IMR-90 (cell line): ENCODE measurements at regions not wholly inside any gene's neighbourhood (a gene's known extent, or its start where the extent isn't known, plus 50 kb on each side); places are given as distances from the start of the nearest gene placed in this dataset.

Experiments used
- ATAC-seq: fragments of 200-7000 bp; cut with Tn5 transposase; 2 replicates; pipeline ENCODE4 v1.9.1; 2020; ENCODE audit warnings: low read depth, mild to moderate bottlenecking, moderate library complexity
- BruUV-seq: library from RNA; stranded (reverse); fragments of 400-500 nt; replicated peaks from 2 replicates; lab custom pipeline; 2021; lab: Mats Ljungman, UMichigan
- CTCF ChIA-PET: fragments of 300-600 bp; formaldehyde crosslinking; extraction: SDS; loops from one replicate; lab custom pipeline; 2021; ENCODE audit warnings: antibody characterized with exemption; lab: Yijun Ruan, JAX
- POLR2A ChIA-PET: fragments of 300-600 bp; sonication (Branson Sonifier 250); formaldehyde crosslinking; loops from one replicate; lab custom pipeline; 2022; ENCODE audit warnings: antibody characterized with exemption; ENCODE audit not compliant: unreplicated experiment; lab: Charles Lee
- DNase-seq: peaks from one replicate; pipeline ENCODE4 v3.0.0; 2013
- H2AFZ ChIP-seq: replicated peaks from 2 replicates; pipeline ENCODE3; 2013; ENCODE audit warnings: low read length, mild to moderate bottlenecking; ENCODE audit not compliant: poor library complexity
- H2AK5ac ChIP-seq: 2 replicates; pipeline ENCODE4 v1.6.1; 2013; ENCODE audit warnings: low read depth, low read length, inconsistent platforms
- H2AK9ac ChIP-seq: replicated peaks from 2 replicates; pipeline ENCODE3; 2013; ENCODE audit warnings: mild to moderate bottlenecking, low read depth, low read length, moderate library complexity; ENCODE audit not compliant: poor library complexity
- H2BK120ac ChIP-seq: 2 replicates; pipeline ENCODE4 v1.6.1; 2013; ENCODE audit warnings: low read depth, low read length, inconsistent platforms
- H2BK15ac ChIP-seq: 3 replicates; pipeline ENCODE4 v1.6.1; 2013; ENCODE audit warnings: low read depth, low read length, inconsistent platforms
- H2BK20ac ChIP-seq: 2 replicates; pipeline ENCODE4 v1.6.1; 2013; ENCODE audit warnings: low read depth, mild to moderate bottlenecking, inconsistent platforms, low read length, moderate library complexity
- H2BK5ac ChIP-seq: 2 replicates; pipeline ENCODE4 v1.6.1; 2013; ENCODE audit warnings: mild to moderate bottlenecking, low read depth, low read length, inconsistent platforms; ENCODE audit not compliant: poor library complexity, severe bottlenecking
- H3K14ac ChIP-seq: replicated peaks from 2 replicates; pipeline ENCODE4 v1.6.1; 2013; ENCODE audit warnings: low read depth, low read length, inconsistent platforms
- H3K18ac ChIP-seq: 2 replicates; pipeline ENCODE4 v1.6.1; 2013; ENCODE audit warnings: low read depth, low read length, control low read depth
- H3K23ac ChIP-seq: 2 replicates; pipeline ENCODE4 v1.6.1; 2013; ENCODE audit warnings: low read depth, low read length, inconsistent platforms
- H3K27ac ChIP-seq: 2 replicates; pipeline ENCODE4 v1.5.1; 2013; ENCODE audit warnings: mild to moderate bottlenecking, control low read depth, low read length; ENCODE audit not compliant: insufficient read depth
- H3K27me3 ChIP-seq: 2 replicates; pipeline ENCODE4 v1.6.1; 2013; ENCODE audit warnings: low read length; ENCODE audit not compliant: control insufficient read depth, insufficient read depth
- H3K36me3 ChIP-seq: 2 replicates; pipeline ENCODE4 v1.6.1; 2013; ENCODE audit warnings: low read length, mixed read lengths; ENCODE audit not compliant: control insufficient read depth, insufficient read depth
- H3K4ac ChIP-seq: 2 replicates; pipeline ENCODE4 v1.6.1; 2013; ENCODE audit warnings: low read depth, low read length, inconsistent platforms
- H3K4me1 ChIP-seq: 2 replicates; pipeline ENCODE4 v1.6.1; 2013; ENCODE audit warnings: low read length, mixed read lengths; ENCODE audit not compliant: control insufficient read depth, insufficient read depth
- H3K4me2 ChIP-seq: 2 replicates; pipeline ENCODE4 v1.6.1; 2013; ENCODE audit warnings: low read depth, mild to moderate bottlenecking, control low read depth, low read length, moderate library complexity
- H3K4me3 ChIP-seq: 2 replicates; pipeline ENCODE4 v1.5.1; 2013; ENCODE audit warnings: low read depth, mild to moderate bottlenecking, control low read depth, low read length, moderate library complexity; ENCODE audit not compliant: insufficient read depth
- H3K56ac ChIP-seq: 2 replicates; pipeline ENCODE4 v1.6.1; 2013; ENCODE audit warnings: low read length, inconsistent platforms; ENCODE audit not compliant: insufficient read depth; ENCODE audit errors: extremely low read depth
- H3K79me1 ChIP-seq, 2 experiments: 2 replicates each; pipeline ENCODE4 v1.6.1; 2013; ENCODE audit warnings: low read length in 2 of 2, inconsistent platforms in 1 of 2, low read depth in 1 of 2
- H3K9ac ChIP-seq: 2 replicates; pipeline ENCODE4 v1.6.1; 2013; ENCODE audit warnings: low read depth, low read length, control low read depth
- H3K9me1 ChIP-seq: 2 replicates; pipeline ENCODE4 v1.6.1; 2013; ENCODE audit warnings: low read length, inconsistent platforms; ENCODE audit not compliant: insufficient read depth
- H3K9me3 ChIP-seq: 2 replicates; pipeline ENCODE4 v1.6.1; 2013; ENCODE audit warnings: low read length; ENCODE audit not compliant: control insufficient read depth, insufficient read depth
- H4K20me1 ChIP-seq: 2 replicates; pipeline ENCODE4 v1.6.1; 2013; ENCODE audit warnings: low read length, inconsistent platforms; ENCODE audit not compliant: insufficient read depth
- H4K5ac ChIP-seq: 2 replicates; pipeline ENCODE4 v1.6.1; 2013; ENCODE audit warnings: mild to moderate bottlenecking, low read depth, low read length, control low read depth
- H4K8ac ChIP-seq, 2 experiments: 2 replicates each; pipeline ENCODE4 v1.6.1; 2013; ENCODE audit warnings: low read depth in 2 of 2, low read length in 2 of 2, control low read depth in 1 of 2, inconsistent platforms in 1 of 2
- H4K91ac ChIP-seq: 2 replicates; pipeline ENCODE4 v1.6.1; 2013; ENCODE audit warnings: low read depth, low read length, inconsistent platforms; ENCODE audit not compliant: insufficient read depth
- BHLHE40 ChIP-seq: fragments of 150-350 bp; IDR thresholded peaks from 2 replicates; pipeline ENCODE4 v1.6.1; 2016; ENCODE audit warnings: mild to moderate bottlenecking, low read depth, low read length
- FOS ChIP-seq: fragments of 150-350 bp; IDR thresholded peaks from 2 replicates; pipeline ENCODE4 v1.6.1; 2016; ENCODE audit warnings: low read depth, low read length
- MXI1 ChIP-seq: IDR thresholded peaks from 2 replicates; pipeline ENCODE4 v1.6.1; 2012; ENCODE audit warnings: low read depth, mild to moderate bottlenecking, low read length, moderate library complexity, borderline replicate concordance
- RAD21 ChIP-seq: IDR thresholded peaks from 2 replicates; pipeline ENCODE4 v1.6.1; 2012; ENCODE audit warnings: low read length, improper control_type of control experiment
- USF2 ChIP-seq: fragments of 150-350 bp; IDR thresholded peaks from 2 replicates; pipeline ENCODE4 v1.6.1; 2017; ENCODE audit warnings: mild to moderate bottlenecking, antibody characterized with exemption, low read length, low read depth
- WGBS, 2 experiments: methylation state at CpG; one replicate each; pipeline versions ENCODE4 v1.1.5 to v1.1.7; 2013; ENCODE audit warnings: missing lambda C conversion rate in 2 of 2; ENCODE audit not compliant: insufficient read length in 1 of 2; ENCODE audit errors: extremely low coverage in 2 of 2; 5-methylcytosine and 5-hydroxymethylcytosine counted together
- dilution Hi-C: fragments of 300-500 bp; cut with HindIII; formaldehyde crosslinking; loops from one replicate; pipeline ENCODE4 v1.14.3; 2018; ENCODE audit warnings: low sequenced_read_pairs; ENCODE audit not compliant: unreplicated experiment
- in situ Hi-C: fragments of 300-500 bp; cut with MboI; formaldehyde crosslinking; loops from 3 replicates; pipeline ENCODE4 v1.14.3; 2019; ENCODE audit warnings: low sequenced_read_pairs, inconsistent platforms, mixed read lengths
- intact Hi-C: fragments of 100-400 bp; cut with micrococcal nuclease; formaldehyde crosslinking; loops from 2 replicates; pipeline ENCODE4 v1.10.0; 2022
- TF ChIP-seq, protein P1 (sequence below): conservative IDR thresholded peaks from 2 replicates; pipeline ENCODE4 v1.5.1; 2012; ENCODE audit warnings: mild to moderate bottlenecking, low read depth, low read length, improper control_type of control experiment

DNA sequence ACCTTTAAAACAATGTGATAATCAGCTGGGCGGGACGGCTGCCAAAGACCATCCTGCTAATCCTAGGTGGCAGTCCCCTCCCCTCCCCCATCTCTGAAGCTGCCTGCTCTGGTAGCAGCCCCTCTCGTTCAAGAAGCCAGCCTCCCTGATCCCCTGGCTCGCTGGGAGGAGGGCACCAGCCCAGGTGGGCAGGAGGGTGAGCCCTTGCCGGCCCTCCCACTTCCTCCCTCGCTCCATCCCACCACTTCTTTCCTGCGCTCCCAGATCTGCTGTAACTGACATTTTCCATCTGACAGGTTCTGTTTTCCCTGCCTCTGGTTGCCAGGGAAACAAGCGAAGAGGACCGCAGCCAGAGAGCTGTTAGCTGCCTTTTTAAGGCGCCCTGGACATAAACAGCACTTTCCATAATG is 155.7 kb upstream of the TNRC6C start:
- ChIA-PET CTCF (no interaction called here), POLR2A (no interaction called here)
- Histone ChIP-seq H2BK20ac (no peak overlapping the region), H3K4ac (no peak overlapping the region), H3K9me3 (no peaks in the 10 kb centered on the region), H4K5ac (no peak overlapping the region), H3K4me2 (no peak overlapping the region), H3K27ac (no peak overlapping the region), H3K36me3 (no peaks in the 10 kb centered on the region), H3K4me3 (no peak overlapping the region), H2AK9ac (no peak overlapping the region), H3K27me3 (peaks cover 35% of the 10 kb centered on the region), H2BK5ac (no peak overlapping the region), H3K23ac (no peak overlapping the region), H3K56ac (no peak overlapping the region), H2BK15ac (no peak overlapping the region), H4K8ac (no peak overlapping the region), H2AK5ac (no peak overlapping the region), H4K20me1 (no peaks in the 10 kb centered on the region), H3K14ac (no peak overlapping the region), H2BK120ac (no peak overlapping the region), H3K18ac (no peak overlapping the region), H3K79me1 (no peaks in the 10 kb centered on the region), H2AFZ (no peak overlapping the region), H3K9me1 (0 out of 2 replicates have a peak, but pooled peaks cover 2% of the 10 kb centered on the region), H4K91ac (no peak overlapping the region), H3K4me1 (no peaks in the 10 kb centered on the region), H3K9ac (no peak overlapping the region)
- dilution Hi-C loops: no loop called here
- intact Hi-C loops: no loop called here
- TF ChIP-seq FOS: no peak
- TF ChIP-seq USF2: no peak
- TF ChIP-seq BHLHE40: no peak
- TF ChIP-seq, protein P1, sequence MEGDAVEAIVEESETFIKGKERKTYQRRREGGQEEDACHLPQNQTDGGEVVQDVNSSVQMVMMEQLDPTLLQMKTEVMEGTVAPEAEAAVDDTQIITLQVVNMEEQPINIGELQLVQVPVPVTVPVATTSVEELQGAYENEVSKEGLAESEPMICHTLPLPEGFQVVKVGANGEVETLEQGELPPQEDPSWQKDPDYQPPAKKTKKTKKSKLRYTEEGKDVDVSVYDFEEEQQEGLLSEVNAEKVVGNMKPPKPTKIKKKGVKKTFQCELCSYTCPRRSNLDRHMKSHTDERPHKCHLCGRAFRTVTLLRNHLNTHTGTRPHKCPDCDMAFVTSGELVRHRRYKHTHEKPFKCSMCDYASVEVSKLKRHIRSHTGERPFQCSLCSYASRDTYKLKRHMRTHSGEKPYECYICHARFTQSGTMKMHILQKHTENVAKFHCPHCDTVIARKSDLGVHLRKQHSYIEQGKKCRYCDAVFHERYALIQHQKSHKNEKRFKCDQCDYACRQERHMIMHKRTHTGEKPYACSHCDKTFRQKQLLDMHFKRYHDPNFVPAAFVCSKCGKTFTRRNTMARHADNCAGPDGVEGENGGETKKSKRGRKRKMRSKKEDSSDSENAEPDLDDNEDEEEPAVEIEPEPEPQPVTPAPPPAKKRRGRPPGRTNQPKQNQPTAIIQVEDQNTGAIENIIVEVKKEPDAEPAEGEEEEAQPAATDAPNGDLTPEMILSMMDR: no peak
- TF ChIP-seq RAD21: no peak
- no peak for TF ChIP-seq MXI1
- DNase-seq (peak; percentile 24), ATAC-seq (0 out of 2 replicates have a peak, but pooled peaks have one; percentile 21)
- in situ Hi-C loops: no loop called here
- WGBS, 2 experiments: 5% methylated on average over 4 of the region's 10 CpGs; no CpG with 5 or more reads in 1 of the 2 experiments
- no TSS peak for BruUV-seq
